GM21390 (cell line): ENCODE measurements at regions not wholly inside any gene's neighbourhood (a gene's known extent, or its start where the extent isn't known, plus 50 kb on each side); places are given as distances from the start of the nearest gene placed in this dataset.
"Not testable (repeated sequence)": the region's sequence is repeated elsewhere in the genome, so short reads cannot be mapped to it uniquely, and the experiment has no call there.

ENCODE experiments used
- ATAC-seq: cut with Tn5 transposase; IDR thresholded peaks from one replicate; pipeline ENCODE4 v1.9.1; 2021; ENCODE audit not compliant: unreplicated experiment

DNA sequence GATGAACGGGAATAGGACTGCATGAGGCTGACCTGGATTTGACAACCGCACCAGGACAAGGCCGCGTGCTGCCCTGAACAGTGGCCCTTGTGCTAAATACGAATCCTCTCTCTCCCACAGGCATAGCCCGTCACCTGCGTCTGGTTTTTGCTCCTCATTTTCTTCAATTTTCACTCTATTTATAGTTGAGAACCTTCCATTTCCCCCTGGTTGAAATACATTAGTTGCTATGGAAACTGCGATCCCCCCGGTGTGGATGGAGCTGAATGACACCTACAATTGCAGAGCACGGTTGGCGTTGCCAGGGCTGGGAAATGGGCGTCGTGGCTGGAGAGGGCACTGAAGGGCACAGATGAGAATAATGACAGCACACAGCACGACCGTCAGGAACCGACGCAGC is 158.6 kb upstream of the PITRM1 start:
- no peak for ATAC-seq

DNA sequence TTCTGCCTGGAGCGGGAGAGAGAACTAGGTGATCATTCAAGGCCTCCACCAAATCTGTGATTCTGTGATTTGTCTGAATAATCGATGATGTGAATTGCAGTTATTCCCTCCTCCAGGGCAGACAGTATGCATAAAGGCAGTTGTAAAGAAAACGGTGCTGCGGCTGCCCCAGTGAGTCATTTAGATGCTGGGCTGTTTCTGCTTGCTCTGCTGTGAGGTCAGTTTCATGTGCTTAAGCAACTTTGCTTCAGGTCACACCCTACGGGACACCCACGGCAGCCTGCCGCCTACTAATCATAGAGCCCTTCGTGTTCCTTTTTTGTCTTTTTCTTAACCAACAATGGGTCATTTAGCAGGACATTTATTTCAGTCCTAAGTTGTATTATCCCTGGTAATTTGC is 158.1 kb upstream of the PITRM1 start:
- no peak for ATAC-seq

DNA sequence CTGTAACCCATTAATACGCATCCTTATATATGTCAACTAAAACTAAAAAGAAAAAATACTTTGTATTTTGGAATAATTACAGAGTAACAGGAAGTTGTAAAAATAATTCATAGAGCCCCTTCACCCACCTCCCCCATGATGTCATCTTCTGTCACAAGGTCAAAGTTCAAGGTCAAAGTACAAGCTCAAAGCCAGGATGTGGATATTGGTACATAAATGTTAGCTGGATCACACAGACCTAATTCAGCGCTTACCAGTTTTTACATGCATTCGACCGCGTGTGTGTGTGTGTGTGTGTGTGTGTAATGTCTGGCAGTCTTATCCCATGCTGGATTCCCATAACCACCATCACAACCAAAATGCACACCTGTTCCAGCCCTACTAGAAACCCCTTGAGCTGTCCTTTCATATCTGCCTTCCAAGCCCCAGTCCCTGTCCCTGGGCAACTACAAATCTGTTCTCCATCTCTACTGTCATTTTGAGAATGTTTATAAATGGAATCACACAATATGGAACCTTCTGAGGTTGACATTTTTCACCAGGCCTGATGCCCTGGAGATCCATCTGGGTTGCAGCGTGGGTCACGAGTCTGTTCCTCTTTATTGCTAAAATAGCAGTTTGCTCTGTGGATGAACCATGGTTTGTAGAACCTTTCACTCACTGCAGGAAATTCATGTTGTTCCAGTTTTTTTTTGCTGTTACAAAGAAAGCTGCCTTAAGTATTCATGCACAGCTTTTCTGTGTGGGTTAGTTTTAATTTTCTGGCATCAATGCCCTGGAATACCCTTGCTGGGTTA is 153.6 kb upstream of the PITRM1 start:
- ATAC-seq = no peak

DNA sequence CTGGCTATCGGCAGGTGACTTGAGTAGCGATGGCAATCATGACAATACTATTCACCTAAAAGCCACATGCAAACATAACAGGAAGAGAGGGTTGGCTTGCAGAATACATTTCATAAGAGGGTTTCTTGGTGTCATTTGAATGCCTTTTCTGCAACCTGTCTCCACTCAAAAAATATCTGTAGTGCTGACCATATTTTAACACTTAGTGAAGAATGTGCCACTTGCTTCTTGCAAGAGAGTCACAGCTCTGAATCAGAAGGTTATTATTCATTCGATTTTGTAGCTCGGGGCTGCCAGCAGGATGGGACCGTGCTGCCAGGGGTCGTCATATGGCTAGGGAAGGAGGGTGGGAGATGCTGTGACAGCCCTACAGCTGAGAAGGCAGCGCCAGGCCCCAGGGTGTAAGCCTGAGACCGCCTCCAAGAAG is 152.0 kb upstream of the PITRM1 start:
- no peak for ATAC-seq

DNA sequence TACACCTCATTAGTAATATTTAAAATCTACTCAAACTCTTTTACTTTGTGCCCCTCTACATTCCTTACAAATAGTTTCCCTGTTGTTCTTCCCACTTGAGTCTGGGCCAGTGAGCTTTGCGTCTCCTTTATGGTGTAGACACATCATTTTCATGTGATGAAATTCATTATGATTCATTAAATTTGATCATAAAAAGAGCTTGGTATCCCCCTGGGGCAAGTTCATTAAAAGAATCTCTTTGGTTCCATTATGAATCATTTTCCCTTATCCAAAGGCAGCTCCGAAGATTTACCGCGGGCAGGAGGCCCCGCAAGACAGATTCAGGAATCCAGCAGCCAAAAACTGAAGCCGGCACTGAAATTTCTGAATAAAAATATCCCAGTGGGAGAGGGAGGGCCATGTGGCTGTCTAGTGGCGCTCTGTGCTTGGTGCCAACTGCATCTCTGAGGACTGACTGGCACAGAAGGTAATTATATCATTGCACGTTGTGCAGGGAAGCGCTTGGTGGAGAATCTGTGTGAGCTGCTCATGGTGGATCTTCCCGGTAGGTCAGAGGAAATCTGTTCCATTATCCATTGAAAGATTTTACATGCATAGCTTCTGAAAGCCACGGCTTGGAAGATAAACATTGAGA is 151.4 kb upstream of the PITRM1 start:
- no peak for ATAC-seq

- ATAC-seq = no peak
Observed at GRCh38 chr10:3321123-3321522, 148.5 kb upstream of the PITRM1 start.

DNA sequence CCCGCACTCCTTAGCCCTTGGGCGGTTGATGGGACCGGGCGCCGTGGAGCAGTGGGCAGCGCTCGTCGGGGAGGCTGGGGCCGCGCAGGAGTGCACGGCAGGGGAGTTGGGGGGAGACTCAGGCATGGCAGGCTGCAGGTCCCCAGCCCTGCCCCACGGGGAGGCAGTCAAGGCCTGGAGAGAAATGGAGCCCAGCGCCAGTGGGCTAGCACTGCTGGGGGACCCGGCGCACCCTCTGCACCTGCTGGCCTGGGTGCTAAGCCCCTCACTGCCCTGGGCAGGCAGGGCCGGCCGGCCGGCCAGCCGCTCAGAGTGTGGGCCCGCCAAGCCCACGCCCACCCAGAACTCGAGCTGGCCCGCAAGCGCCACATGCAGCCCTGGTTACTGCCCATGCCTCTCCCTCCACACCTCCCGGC is 147.2 kb upstream of the PITRM1 start:
- no peak for ATAC-seq

GRCh38 chr10:3318480-3318807 is 145.9 kb upstream of the PITRM1 start:
- ATAC-seq = not testable (repeated sequence)

- ATAC-seq = not testable (repeated sequence)
Observed at GRCh38 chr10:3317553-3318479, 145.2 kb upstream of the PITRM1 start.

GRCh38 chr10:3314445-3315085 is 142.0 kb upstream of the PITRM1 start:
- not testable (repeated sequence) for ATAC-seq

DNA sequence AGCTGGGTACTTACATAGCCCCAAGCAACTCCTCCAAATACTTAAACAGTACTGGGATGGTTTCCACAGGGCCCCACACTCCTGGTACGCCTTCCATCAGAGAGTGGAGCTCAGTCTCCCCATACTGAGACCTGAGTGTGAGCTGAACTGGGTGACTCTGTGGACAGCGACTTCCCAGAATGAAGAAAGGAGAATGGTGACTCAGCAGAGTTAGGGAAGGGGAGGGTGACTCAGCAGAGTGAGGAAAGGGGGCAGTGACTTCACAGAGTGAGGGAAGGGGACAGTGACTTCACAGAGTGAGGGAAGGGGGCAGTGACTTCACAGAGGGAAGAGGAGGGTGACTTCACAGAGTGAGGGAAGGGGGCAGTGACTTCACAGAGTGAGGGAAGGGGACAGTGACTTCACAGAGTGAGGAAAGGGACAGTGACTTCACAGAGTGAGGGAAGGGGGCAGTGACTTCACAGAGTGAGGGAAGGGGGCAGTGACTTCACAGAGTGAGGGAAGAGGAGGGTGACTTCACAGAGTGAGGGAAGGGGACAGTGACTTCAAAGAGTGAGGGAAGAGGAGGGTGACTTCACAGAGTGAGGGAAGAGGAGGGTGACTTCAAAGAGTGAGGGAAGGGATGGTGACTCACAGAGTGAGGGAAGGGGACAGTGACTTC is 141.3 kb upstream of the PITRM1 start:
- ATAC-seq = not testable (repeated sequence)

DNA sequence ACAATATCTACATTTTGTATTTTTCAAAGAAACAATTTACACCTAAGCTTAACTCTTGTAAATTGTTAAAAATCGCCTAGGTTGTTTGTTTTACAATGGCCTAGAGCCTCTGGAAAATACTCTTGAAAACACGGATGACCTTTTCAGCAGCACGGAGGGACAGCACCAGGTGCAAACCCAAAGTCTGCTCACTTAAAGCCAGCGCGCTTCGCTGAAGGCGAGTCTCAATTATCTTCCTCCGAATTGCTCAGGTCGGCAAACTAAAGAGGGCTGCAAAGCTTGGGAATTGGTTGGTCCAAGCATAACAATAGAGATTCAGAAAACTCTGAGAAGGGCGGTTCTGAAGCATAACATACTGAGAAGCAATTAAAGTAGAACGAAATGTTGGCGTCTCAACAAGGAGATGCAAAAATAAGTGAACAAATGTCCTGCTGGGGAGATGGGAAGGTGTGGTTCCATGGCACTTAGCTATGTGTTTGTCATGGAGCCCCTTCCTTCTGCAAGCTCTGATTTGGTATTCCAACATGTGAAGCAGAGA is 139.9 kb upstream of the PITRM1 start:
- no peak for ATAC-seq

DNA sequence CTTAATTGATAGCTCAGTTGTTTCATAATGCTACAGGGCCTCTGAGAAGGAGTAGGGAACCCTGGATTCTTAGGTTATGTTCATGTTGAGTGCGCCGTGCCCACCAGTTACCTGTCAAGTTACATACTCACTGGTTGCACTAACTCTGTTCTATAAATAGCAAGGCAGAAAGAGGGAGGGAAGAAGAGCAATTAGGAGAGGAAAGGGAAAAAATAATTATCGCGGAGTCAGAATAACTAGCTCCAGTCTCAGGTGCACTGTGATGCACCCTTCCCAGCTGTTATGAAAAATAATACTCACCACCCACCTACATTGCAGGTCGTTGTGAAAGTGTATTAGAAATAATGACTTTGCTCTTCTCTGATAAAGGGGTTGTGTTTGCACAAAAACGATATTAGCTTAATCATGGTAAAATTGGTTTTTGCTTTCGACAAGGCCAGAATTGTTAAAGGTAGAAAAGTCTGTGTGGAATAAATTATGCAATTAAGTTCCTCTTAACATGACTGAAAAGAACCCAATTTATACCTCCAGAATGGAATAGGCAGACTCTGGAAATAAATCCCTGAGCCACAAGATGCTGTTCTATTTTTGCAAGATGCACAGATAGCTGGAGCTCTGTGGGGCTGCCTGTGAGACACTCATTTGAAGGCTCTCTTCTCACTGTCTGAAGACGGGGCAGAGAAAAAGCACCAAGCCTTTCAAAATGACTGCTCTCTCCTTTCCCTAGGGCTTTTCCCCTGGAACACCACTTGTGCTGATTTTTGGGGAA is 137.6 kb upstream of the PITRM1 start:
- no peak for ATAC-seq

GRCh38 chr10:3306050-3306449 is 133.5 kb upstream of the PITRM1 start:
- no peak for ATAC-seq

GRCh38 chr10:3295582-3296151 is 123.1 kb upstream of the PITRM1 start:
- no peak for ATAC-seq

DNA sequence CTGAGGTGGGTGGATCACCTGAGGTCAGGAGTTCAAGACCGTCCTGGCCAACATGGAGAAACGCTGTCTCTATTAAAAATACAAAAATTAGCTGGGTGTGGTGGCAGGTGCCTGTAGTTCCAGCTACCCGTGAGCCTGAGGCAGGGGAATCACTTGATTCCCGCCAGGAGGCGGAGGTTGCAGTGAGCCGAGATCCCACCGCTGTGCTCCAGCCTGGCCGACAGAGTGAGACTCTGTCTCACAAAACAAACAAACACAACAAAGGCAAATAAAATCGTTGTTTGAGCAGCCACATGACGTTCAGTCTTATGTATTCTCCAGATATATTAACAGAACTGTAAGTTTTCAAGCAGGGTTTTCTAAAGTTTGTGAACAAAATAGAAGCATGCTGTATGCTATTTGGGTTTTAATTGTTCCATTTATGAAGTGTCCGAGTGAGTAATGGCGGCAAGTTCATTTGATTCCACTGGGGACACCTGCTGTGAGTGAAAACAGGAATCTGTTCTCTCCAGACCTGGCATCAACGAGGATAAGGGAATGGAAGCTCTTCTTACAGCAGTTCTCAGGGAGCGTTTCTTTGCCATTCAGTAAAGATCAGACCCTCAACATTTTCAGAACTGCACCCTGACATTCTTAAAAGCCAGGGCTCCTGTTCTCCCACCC is 122.5 kb upstream of the PITRM1 start:
- ATAC-seq = no peak

DNA sequence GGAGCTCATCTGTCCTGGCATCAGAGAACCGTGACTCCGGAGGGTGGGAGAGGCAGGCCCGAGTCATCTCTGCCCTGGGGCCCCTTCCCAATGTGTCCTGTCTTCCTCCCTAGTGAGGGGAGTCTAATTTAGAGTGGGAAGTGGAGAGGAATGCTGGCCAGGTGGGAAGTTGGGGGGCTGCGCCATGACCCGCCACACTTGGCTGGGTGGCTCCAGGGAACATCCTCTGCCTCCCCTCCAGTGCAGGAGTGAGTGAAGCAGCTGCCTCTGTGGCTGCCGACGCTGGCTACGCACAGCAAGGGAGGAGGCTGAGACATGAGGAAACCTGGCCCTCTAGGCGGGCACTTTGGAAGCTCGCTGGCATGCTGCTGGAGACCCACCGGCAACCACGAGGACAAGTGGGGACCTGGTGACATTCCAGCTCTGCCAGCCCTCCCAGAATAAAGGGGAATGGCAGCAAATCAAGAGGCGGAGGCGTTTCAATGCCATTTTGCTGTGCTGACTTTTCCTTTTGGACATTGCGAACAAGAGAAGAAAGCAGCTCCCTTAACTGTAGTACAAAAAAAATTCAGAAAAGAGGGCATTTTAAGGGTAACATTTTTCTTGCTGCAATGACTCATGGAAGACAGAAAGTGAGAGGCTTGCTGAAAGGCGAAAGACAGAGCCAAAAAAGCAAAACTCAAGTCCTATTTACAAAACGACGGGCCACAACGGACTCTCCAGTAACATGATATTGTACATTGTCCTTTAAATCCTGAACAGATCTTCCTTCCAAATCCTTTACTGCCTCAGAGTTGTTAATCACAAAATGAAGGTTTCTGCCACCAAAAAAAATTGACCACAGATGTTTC is 121.2 kb upstream of the PITRM1 start:
- no peak for ATAC-seq

DNA sequence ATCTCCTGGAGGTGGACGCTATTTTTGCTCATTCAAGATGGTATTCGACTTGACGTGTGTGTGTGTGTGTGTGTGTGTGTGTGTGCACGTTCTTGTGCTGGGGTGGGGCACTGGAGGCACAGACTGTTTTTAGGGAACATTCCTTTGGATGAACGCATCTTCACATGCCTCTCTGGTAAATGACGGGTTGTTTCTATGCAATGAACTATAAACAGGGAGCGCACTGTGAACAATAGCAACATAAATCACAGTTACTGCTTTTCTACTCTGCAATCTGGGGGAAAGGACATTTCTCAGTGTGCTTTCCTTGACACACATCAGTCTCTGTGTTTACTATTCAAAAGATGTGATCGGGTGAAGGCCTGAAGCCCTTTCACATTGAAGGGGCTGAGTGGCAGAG is 120.1 kb upstream of the PITRM1 start:
- ATAC-seq = no peak
